ENCODE measurements at regions not wholly inside any gene's neighbourhood (a gene's known extent, or its start where the extent isn't known, plus 50 kb on each side); places are given as distances from the start of the nearest gene placed in this dataset.

DNA sequence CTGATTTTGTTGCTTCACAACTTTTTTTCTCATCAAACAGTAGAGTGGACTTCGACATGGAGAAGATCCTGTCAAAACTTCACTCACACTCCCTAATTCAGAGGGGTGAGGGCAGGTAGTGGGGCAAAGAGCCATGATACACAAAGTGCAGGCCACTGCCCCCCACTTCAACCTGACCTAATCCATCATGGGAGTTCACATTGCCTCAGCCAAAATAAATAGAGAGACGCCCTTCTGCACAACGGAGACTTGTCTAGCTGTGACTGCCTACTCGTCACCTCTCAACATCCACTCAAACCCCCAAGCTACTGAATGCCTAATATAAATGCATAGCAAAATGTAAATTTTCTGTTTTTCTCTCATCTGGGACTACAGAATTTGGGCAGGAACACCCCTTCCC is 213.2 kb downstream of the PMP22 start:
- no peak overlapping the region for H3K4me3 Mint-ChIP-seq
- ATAC-seq: no peak
- no peak overlapping the region for H3K27ac Mint-ChIP-seq
- no peaks in the 10 kb centered on the region for H3K4me1 Mint-ChIP-seq
- no peaks in the 10 kb centered on the region for H3K9me3 ChIP-seq (ENCODE audit: control insufficient read depth, low read length, poor library complexity, severe bottlenecking)
- no peak for DNase-seq
- H3K27me3 Mint-ChIP-seq: peaks cover 43% of the 10 kb centered on the region
- no peaks in the 10 kb centered on the region for H3K36me3 Mint-ChIP-seq (ENCODE audit: low read depth)

DNA sequence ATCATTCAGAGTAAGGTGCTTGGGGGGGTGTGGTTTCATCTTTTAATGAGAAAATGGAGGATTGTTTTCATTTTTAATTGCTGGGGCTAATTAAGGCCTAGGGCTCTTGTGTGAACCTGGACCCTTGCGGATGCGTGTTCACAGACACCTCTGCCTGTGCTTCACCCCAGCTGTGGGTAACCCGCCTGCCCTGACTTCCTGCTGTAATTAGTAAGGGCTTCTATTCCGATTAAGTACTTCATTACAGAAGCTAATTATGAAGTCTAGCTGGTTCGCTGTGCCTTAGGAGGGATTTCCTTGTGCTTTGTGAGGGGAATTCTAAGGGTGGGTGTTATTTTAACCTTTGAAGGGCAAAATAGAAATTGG is 215.3 kb downstream of the PMP22 start:
- Mint-ChIP-seq H3K36me3 (ENCODE audit: low read depth) (no peaks in the 10 kb centered on the region), H3K27ac (no peak overlapping the region), H3K4me1 (no peaks in the 10 kb centered on the region), H3K4me3 (no peak overlapping the region), H3K27me3 (peaks cover 43% of the 10 kb centered on the region)
- H3K9me3 ChIP-seq (ENCODE audit: control insufficient read depth, low read length, poor library complexity, severe bottlenecking): no peaks in the 10 kb centered on the region
- ATAC-seq: no peak
- no peak for DNase-seq

DNA sequence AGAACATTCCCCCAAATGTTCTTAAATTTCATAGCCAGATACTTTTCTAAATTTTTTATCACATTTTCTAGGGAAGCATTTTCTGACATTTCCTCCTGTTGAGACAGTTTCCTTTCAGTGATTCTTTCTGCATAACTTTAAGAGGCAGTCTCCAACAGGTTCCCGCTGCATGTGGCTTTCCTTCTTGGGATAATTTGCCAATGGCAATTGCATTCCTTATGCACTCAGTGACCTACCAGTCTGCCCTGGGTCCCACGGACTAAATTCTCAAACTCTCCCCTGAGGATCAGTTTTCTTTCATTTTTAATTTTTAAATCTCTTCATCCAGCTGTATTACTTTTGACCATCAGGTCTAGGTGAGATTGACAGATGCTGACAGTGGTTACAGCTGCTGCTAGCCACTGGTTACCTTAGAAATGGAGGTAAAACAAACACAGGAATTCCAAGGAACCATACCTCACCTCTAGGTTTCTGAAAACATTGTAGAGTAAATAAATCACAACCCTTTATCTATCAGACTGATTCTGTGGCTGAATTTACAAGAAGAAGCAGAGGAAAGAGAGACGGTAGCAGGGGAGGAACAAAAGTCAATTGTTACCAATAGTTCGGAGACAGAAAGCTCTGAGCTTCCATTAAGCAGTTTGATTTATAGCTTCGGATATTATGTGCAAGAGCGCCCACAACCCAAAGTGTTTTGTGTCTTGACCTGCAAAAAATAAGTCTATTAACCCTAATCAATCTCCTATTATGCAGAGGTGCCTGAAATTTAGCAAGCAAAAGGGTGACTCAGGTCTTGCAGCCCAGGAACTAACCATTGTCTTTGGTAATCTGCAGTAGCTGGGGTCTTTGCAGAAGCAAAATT is 216.0 kb downstream of the PMP22 start:
- Mint-ChIP-seq H3K4me1 (no peaks in the 10 kb centered on the region), H3K27me3 (peaks cover 43% of the 10 kb centered on the region), H3K27ac (no peak overlapping the region), H3K36me3 (ENCODE audit: low read depth) (no peaks in the 10 kb centered on the region), H3K4me3 (no peak overlapping the region)
- DNase-seq (no peak), ATAC-seq (no peak)
- H3K9me3 ChIP-seq (ENCODE audit: control insufficient read depth, low read length, poor library complexity, severe bottlenecking): no peaks in the 10 kb centered on the region

DNA sequence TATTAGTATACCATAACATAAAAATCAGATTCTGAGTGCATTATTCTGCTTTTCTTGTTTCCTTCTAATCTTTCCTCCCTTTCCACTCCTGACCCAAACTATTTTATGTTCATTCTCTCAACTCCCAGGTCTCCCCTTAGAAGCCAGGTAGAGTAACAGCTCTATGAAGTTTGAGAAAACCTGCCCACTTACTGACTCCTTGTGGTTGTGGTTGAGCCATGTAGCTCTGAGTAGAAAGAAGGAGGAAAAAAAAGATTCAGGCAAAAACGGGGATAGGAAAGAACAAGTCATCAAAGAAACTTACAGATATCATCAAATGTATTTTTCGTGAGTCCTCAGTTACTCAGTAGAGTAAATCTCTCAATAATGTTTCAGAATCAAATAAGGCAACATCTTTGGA is 216.7 kb downstream of the PMP22 start:
- Mint-ChIP-seq H3K27me3 (peaks cover 43% of the 10 kb centered on the region), H3K4me3 (no peak overlapping the region), H3K27ac (no peak overlapping the region), H3K36me3 (ENCODE audit: low read depth) (no peaks in the 10 kb centered on the region), H3K4me1 (no peaks in the 10 kb centered on the region)
- no peak for DNase-seq
- no peaks in the 10 kb centered on the region for H3K9me3 ChIP-seq (ENCODE audit: control insufficient read depth, low read length, poor library complexity, severe bottlenecking)
- no peak for ATAC-seq

DNA sequence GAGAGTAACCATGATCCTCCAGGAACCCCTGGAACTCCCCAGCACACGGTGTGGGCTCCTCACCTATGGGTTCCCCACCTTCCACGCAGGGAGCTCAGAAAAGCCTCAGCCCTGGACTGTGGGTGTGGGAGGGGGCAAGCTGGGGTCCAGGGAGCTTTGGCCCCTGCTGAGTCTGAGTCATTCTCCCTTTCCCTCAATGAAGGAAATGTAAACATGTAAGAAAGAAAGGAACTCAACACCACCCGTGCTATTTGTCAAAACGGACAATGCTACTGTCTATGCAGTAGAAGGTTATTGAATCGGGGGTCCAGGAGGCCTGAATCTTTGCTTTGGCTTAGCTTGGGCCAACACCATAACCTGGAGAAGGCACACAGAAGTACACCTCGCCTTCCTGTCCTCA is 222.8 kb downstream of the PMP22 start:
- DNase-seq (no peak), ATAC-seq (no peak)
- H3K9me3 ChIP-seq (ENCODE audit: control insufficient read depth, low read length, poor library complexity, severe bottlenecking): no peaks in the 10 kb centered on the region
- Mint-ChIP-seq H3K36me3 (ENCODE audit: low read depth) (no peaks in the 10 kb centered on the region), H3K4me3 (no peak overlapping the region), H3K27me3 (peaks cover 26% of the 10 kb centered on the region), H3K4me1 (no peaks in the 10 kb centered on the region), H3K27ac (no peak overlapping the region)

DNA sequence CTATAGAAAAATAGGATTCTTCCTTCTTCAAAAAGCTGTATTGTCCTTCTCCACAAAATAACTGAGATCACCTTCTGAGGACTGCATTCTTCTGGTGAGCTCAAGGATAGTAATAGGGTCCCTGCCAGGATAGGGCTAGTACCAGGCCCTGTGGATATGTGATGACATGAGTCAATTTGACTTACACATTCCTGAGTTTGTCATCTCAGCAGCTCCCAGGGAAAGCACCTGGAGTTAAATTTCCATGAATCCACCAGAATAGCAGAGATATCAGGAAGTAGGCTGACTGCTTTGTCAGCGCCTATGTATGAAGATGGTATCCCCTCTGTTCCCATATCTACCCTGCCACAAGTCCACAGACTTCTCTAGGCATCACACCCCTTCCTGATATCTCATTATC is 225.8 kb downstream of the PMP22 start:
- Mint-ChIP-seq H3K4me1 (no peaks in the 10 kb centered on the region), H3K27ac (no peak overlapping the region), H3K4me3 (no peak overlapping the region), H3K36me3 (ENCODE audit: low read depth) (no peaks in the 10 kb centered on the region), H3K27me3 (peaks cover 24% of the 10 kb centered on the region)
- ATAC-seq (no peak), DNase-seq (no peak)
- H3K9me3 ChIP-seq (ENCODE audit: control insufficient read depth, low read length, poor library complexity, severe bottlenecking): no peaks in the 10 kb centered on the region

DNA sequence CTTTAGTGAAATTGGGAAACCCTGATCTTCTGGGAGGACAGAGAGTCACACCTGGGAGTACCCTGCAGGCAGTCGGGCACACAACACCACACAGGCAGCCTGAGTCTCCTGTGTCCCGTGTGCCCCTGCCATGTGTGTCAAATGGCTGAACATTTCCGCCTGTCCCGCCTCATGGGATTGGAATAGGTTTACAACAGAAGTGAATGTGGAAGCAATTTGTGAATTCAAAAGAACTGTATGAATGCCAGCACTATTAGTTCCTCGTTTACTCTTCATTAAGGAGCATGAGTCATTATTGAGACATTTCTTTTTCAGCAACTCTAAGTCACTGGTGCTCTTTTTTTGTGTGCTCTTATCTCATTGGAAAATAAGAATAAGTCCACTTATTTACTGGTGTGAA is 226.5 kb downstream of the PMP22 start:
- Mint-ChIP-seq H3K4me3 (no peak overlapping the region), H3K27ac (no peak overlapping the region)
- no peak for ATAC-seq

DNA sequence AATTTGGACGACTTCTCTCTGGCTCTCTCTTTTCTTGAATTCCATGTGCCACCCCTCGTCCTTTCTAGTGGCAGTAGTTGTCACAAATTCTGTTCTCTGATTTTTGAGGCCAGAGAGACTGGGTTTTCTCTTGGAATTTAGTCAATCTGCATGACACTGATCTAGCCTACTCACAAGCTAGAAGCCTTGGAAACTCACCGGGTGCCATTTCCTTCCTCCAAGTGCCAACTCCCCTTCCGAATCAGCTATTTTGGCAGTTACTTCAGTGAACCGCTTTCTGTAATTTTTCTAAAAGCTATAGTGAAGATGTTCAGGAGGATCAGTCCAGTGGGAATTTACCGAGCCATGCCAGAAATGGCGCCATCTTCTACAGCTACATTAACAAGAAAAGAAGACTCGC is 228.9 kb downstream of the PMP22 start:
- Mint-ChIP-seq H3K36me3 (ENCODE audit: low read depth) (no peaks in the 10 kb centered on the region), H3K4me3 (no peak overlapping the region), H3K27ac (no peak overlapping the region), H3K27me3 (peaks cover 29% of the 10 kb centered on the region), H3K4me1 (no peaks in the 10 kb centered on the region)
- no peak for DNase-seq
- H3K9me3 ChIP-seq (ENCODE audit: control insufficient read depth, low read length, poor library complexity, severe bottlenecking): no peaks in the 10 kb centered on the region
- no peak for ATAC-seq

More for the DNA sequence above, 226.5 kb downstream of the PMP22 start:
- H3K4me1 Mint-ChIP-seq: no peaks in the 10 kb centered on the region
- no peak for DNase-seq
- H3K9me3 ChIP-seq (ENCODE audit: control insufficient read depth, low read length, poor library complexity, severe bottlenecking): no peaks in the 10 kb centered on the region
- peaks cover 24% of the 10 kb centered on the region for H3K27me3 Mint-ChIP-seq
- no peaks in the 10 kb centered on the region for H3K36me3 Mint-ChIP-seq (ENCODE audit: low read depth)

DNA sequence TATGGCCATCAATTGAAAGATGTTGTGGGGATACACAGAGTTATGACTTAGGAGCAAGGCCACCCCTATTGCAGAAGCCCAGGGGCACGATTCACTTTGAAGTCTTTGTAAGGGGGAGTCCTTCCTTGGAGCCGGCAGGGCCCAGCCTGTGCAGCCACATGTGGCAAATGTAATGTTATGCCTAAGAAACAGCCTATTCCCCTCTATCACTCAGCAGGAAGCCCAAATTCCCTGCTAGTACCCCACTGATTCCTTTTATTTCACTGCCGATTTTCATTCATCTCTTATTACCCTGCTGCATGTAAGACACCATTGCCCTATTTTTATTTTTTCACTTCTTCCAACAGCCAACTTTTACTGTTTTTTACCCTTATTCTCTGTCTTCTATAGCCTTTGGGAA is 233.2 kb downstream of the PMP22 start:
- Mint-ChIP-seq H3K27me3 (peaks cover 36% of the 10 kb centered on the region), H3K36me3 (ENCODE audit: low read depth) (no peaks in the 10 kb centered on the region), H3K4me1 (no peaks in the 10 kb centered on the region), H3K27ac (no peak overlapping the region), H3K4me3 (no peak overlapping the region)
- ATAC-seq: no peak
- H3K9me3 ChIP-seq (ENCODE audit: control insufficient read depth, low read length, poor library complexity, severe bottlenecking): no peaks in the 10 kb centered on the region
- no peak for DNase-seq

DNA sequence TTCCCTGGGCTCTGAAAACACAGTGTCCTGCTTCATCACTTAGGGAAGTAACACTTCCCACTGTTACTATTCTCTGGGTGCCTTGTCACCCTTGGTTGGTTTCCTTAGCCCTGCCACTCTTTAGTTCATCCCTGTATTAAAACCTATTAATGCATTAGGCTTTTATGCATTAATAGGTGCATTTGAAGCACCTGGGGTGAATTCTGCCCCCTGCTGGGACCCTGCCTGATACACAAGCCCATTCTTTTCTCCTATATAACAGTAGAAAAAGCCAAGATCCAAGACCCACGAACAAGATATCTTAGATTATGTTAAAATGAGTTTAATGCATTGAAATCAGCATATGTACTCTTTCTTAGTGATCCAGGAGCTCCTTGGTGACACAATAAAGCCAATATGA is 235.7 kb downstream of the PMP22 start:
- Mint-ChIP-seq H3K4me1 (no peaks in the 10 kb centered on the region), H3K27me3 (peaks cover 43% of the 10 kb centered on the region), H3K27ac (no peak overlapping the region), H3K36me3 (ENCODE audit: low read depth) (peaks cover 2% of the 10 kb centered on the region), H3K4me3 (no peak overlapping the region)
- ATAC-seq: no peak
- DNase-seq: no peak
- H3K9me3 ChIP-seq (ENCODE audit: control insufficient read depth, low read length, poor library complexity, severe bottlenecking): no peaks in the 10 kb centered on the region

DNA sequence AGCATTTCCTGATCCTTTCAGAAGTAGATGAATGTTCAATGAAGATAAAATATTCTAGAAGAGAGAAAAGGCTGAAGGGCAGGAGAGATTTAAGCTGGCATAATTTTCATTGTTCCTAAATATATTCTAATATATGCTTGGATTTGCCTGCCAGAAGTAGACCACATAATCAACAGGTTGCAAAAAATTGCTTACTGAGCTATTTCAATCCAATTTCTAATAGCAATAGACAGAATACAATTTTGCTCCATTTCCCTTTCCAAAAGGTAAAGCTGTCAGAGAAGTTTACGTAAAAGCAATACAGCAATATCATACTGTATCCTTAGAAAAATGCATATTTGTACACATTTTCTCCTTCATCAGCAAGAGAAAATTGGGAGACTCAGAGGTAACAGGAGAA is 237.3 kb downstream of the PMP22 start:
- no peak overlapping the region for H3K4me3 Mint-ChIP-seq
- DNase-seq (no peak), ATAC-seq (no peak)
- H3K36me3 Mint-ChIP-seq (ENCODE audit: low read depth): peaks cover 2% of the 10 kb centered on the region
- no peak overlapping the region for H3K27ac Mint-ChIP-seq
- no peaks in the 10 kb centered on the region for H3K9me3 ChIP-seq (ENCODE audit: control insufficient read depth, low read length, poor library complexity, severe bottlenecking)
- peaks cover 40% of the 10 kb centered on the region for H3K27me3 Mint-ChIP-seq
- H3K4me1 Mint-ChIP-seq: no peaks in the 10 kb centered on the region

DNA sequence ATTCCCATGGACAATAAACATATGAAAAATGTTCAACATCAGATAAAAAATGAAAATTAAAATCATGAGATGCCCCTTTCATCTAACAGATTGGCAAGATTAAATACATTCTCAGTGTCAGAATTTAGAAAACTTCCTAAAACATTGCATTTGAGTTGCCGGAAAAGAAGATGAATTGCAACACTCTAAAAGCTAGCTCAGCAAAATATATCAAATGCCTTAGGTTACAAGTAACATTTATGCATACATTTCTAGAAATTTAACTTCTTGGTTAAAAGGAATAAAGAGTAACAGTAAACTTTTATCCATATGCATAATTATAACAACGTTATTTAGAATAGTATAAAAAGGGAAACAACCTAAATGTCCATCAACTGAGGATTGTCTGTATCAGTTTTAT is 239.0 kb downstream of the PMP22 start:
- Mint-ChIP-seq H3K4me3 (no peak overlapping the region), H3K4me1 (no peaks in the 10 kb centered on the region), H3K27me3 (peaks cover 23% of the 10 kb centered on the region), H3K27ac (no peak overlapping the region), H3K36me3 (ENCODE audit: low read depth) (peaks cover 2% of the 10 kb centered on the region)
- ATAC-seq: no peak
- H3K9me3 ChIP-seq (ENCODE audit: control insufficient read depth, low read length, poor library complexity, severe bottlenecking): no peaks in the 10 kb centered on the region
- no peak for DNase-seq

DNA sequence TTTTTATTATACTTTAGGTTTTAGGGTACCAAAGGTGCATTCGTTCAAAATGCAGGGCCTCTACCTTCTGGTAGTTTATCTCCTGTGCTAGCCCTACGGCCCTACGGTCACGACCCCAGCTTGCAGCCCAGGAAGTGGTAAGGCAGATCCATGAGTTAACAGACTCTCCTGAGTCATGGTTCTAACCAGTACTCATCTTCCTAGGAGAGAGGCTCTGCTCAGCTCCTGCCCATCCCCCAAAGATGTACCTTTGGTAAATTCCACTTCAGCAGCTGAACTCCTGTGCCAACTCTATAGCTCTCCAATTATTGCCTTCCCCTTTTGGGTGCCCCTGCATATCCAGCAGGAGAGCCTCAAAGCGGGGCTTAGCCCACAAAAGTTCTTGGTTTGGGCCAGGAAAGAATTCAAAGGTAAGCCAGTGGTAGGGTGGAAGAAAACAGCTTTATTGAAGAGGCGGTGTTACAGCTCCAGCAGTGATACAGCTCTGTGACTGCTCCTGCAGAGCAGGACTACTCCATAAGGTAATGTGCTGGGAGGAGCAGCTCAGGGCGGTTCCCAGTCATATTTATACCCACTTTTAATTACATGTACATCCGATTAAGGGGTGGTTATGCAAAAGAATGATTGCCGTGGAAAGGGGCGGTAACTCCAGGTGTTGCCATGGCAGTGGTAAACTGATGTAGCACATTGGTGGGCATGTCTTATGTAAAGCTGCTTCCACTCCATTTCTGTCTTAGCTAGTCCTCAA is 241.4 kb downstream of the PMP22 start:
- DNase-seq: no peak
- Mint-ChIP-seq H3K36me3 (ENCODE audit: low read depth) (peaks cover 2% of the 10 kb centered on the region), H3K4me3 (no peak overlapping the region), H3K27me3 (peaks cover 23% of the 10 kb centered on the region), H3K4me1 (no peaks in the 10 kb centered on the region), H3K27ac (no peak overlapping the region)
- H3K9me3 ChIP-seq (ENCODE audit: control insufficient read depth, low read length, poor library complexity, severe bottlenecking): no peaks in the 10 kb centered on the region
- ATAC-seq: no peak

DNA sequence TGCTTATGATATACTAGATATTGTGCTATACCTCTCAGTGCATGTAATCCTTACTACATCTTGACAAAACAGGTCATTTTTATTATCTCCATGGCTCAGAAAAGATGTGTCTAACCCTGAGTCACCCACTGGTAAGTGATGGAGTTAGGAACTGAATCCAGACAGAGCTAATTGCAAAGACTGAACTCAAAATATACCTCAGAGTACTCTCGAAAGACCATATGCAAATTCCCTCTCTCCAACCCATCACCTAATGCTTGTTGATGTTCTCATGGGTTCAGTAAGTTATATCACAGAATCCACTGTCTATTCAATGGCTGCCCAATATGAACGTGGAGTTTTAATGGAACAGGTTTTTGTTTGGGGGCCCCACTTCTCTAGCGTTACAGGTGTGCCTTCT is 246.0 kb downstream of the PMP22 start:
- no peak overlapping the region for H3K27ac Mint-ChIP-seq
- DNase-seq: no peak
- H3K9me3 ChIP-seq (ENCODE audit: control insufficient read depth, low read length, poor library complexity, severe bottlenecking): no peaks in the 10 kb centered on the region
- peaks cover 21% of the 10 kb centered on the region for H3K27me3 Mint-ChIP-seq
- no peaks in the 10 kb centered on the region for H3K36me3 Mint-ChIP-seq (ENCODE audit: low read depth)
- no peak for ATAC-seq
- H3K4me1 Mint-ChIP-seq: no peaks in the 10 kb centered on the region
- H3K4me3 Mint-ChIP-seq: no peak overlapping the region
